H1 (cell line): ENCODE measurements at regions not wholly inside any gene's neighbourhood (a gene's known extent, or its start where the extent isn't known, plus 50 kb on each side); places are given as distances from the start of the nearest gene placed in this dataset.

ENCODE experiments used
- CTCF ChIA-PET: fragments of 300-600 bp; sonication (Branson Sonifier 250); formaldehyde crosslinking; loops from one replicate; lab custom pipeline; 2021; ENCODE audit not compliant: partially characterized antibody; lab: Charles Lee
- POLR2A ChIA-PET: fragments of 300-600 bp; sonication (Branson Sonifier 250); formaldehyde crosslinking; loops from one replicate; lab custom pipeline; 2021; ENCODE audit warnings: inconsistent platforms; ENCODE audit not compliant: partially characterized antibody; lab: Charles Lee
- DNase-seq, 2 experiments: peaks; one replicate each; pipeline versions ENCODE4 v3.0.0 to v3.0.0-alpha.2; 2010 to 2022; ENCODE audit warnings: low spot score in 2 of 2, low read depth in 1 of 2, mixed read lengths in 1 of 2
- FAIRE-seq: peaks from 2 replicates; lab custom pipeline; 2011; peaks lifted over from hg19 to GRCh38; lab: Jason Lieb, UNC
- H2AFZ ChIP-seq: 2 replicates; pipeline ENCODE4 v1.8.1; 2012; ENCODE audit warnings: low read length, inconsistent platforms
- H2AK5ac ChIP-seq: 2 replicates; pipeline ENCODE4 v1.6.1; 2013; ENCODE audit warnings: low read depth, low read length
- H2BK120ac ChIP-seq: replicated peaks from 2 replicates; pipeline ENCODE3; 2013; ENCODE audit warnings: low read depth, low read length, inconsistent platforms
- H2BK12ac ChIP-seq: 2 replicates; pipeline ENCODE4 v1.6.1; 2013; ENCODE audit warnings: low read depth, low read length
- H2BK15ac ChIP-seq: 2 replicates; pipeline ENCODE4 v1.6.1; 2013; ENCODE audit warnings: low read length
- H2BK20ac ChIP-seq: 2 replicates; pipeline ENCODE4 v1.6.1; 2013; ENCODE audit warnings: low read length
- H2BK5ac ChIP-seq: 2 replicates; pipeline ENCODE4 v1.6.1; 2013; ENCODE audit warnings: low read depth, low read length
- H3K14ac ChIP-seq: 2 replicates; pipeline ENCODE4 v1.6.1; 2013; ENCODE audit warnings: inconsistent platforms; ENCODE audit not compliant: insufficient read length
- H3K18ac ChIP-seq: 2 replicates; pipeline ENCODE4 v1.6.1; 2013; ENCODE audit warnings: low read length; ENCODE audit errors: extremely low read depth
- H3K23ac ChIP-seq: 2 replicates; pipeline ENCODE4 v1.6.1; 2013; ENCODE audit warnings: inconsistent platforms; ENCODE audit not compliant: insufficient read length
- H3K23me2 ChIP-seq: 2 replicates; pipeline ENCODE4 v1.6.1; 2013; ENCODE audit warnings: low read depth, low read length
- H3K27ac ChIP-seq: 2 replicates; pipeline ENCODE4 v1.6.1; 2011; ENCODE audit warnings: low read depth, low read length, inconsistent platforms
- H3K27me3 ChIP-seq, 4 experiments: replicated peaks in 1 of 4; 1 replicate in 1 of 4; 2 replicates in 3 of 4; pipeline versions ENCODE4 v1.6.1 to v1.8.1; 2011 to 2013; ENCODE audit warnings: low read length in 3 of 4, mild to moderate bottlenecking in 3 of 4, inconsistent platforms in 2 of 4, mixed read lengths in 2 of 4, moderate library complexity in 1 of 4; ENCODE audit not compliant: control insufficient read depth in 3 of 4, insufficient read depth in 3 of 4; ENCODE audit errors: extremely low read depth in 1 of 4
- H3K36me3 ChIP-seq, 4 experiments: 2 replicates each; pipeline versions ENCODE4 v1.6.1 to v1.8.1; 2011 to 2013; ENCODE audit warnings: mild to moderate bottlenecking in 4 of 4, low read length in 3 of 4, moderate library complexity in 2 of 4, control low read depth in 1 of 4, inconsistent platforms in 1 of 4; ENCODE audit not compliant: insufficient read depth in 4 of 4, control insufficient read depth in 2 of 4
- H3K4ac ChIP-seq: replicated peaks from 2 replicates; pipeline ENCODE3; 2013; ENCODE audit warnings: low read length, low read depth, mixed read lengths, inconsistent platforms; ENCODE audit not compliant: insufficient read length
- H3K4me1 ChIP-seq, 4 experiments: replicated peaks in 1 of 4; 1 replicate in 1 of 4; 2 replicates in 3 of 4; pipeline versions ENCODE4 v1.6.1 to v1.8.1; 2011 to 2013; ENCODE audit warnings: low read length in 3 of 4, inconsistent platforms in 2 of 4, mixed read lengths in 1 of 4; ENCODE audit not compliant: insufficient read depth in 4 of 4, control insufficient read depth in 3 of 4
- H3K4me2 ChIP-seq, 2 experiments: 2 replicates each; pipeline versions ENCODE4 v1.6.1 to v1.8.1; 2011 to 2013; ENCODE audit warnings: low read depth in 2 of 2, low read length in 2 of 2, control low read depth in 1 of 2, inconsistent platforms in 1 of 2, mild to moderate bottlenecking in 1 of 2; ENCODE audit not compliant: insufficient read depth in 1 of 2
- H3K4me3 ChIP-seq, 4 experiments: fragments of 200-600, 300-600 bp in 1 of 4; sonication (generic), shearing (Covaris generic), sonication (Bioruptor Twin) in 1 of 4; 2 replicates each; pipeline versions ENCODE4 v1.5.1 to v1.8.1; 2011 to 2016; ENCODE audit warnings: low read length in 4 of 4, low read depth in 3 of 4, control low read depth in 2 of 4, inconsistent platforms in 2 of 4, mild to moderate bottlenecking in 2 of 4, mixed read lengths in 1 of 4, moderate library complexity in 1 of 4; ENCODE audit not compliant: insufficient read depth in 2 of 4; ENCODE audit errors: extremely low read depth in 1 of 4
- H3K56ac ChIP-seq: replicated peaks from 2 replicates; pipeline ENCODE3; 2013; ENCODE audit warnings: low read depth, mild to moderate bottlenecking, mixed read lengths, low read length, inconsistent platforms; ENCODE audit not compliant: insufficient read length
- H3K79me1 ChIP-seq: 2 replicates; pipeline ENCODE4 v1.6.1; 2013; ENCODE audit warnings: low read depth, low read length, control low read depth
- H3K79me2 ChIP-seq, 2 experiments: 2 replicates each; pipeline versions ENCODE4 v1.6.1 to v1.8.1; 2012 to 2013; ENCODE audit warnings: low read length in 2 of 2, mild to moderate bottlenecking in 2 of 2, inconsistent platforms in 1 of 2; ENCODE audit not compliant: insufficient read depth in 2 of 2, control insufficient read depth in 1 of 2
- H3K9ac ChIP-seq, 4 experiments: replicated peaks in 1 of 4; 1 replicate in 1 of 4; 2 replicates in 3 of 4; pipeline versions ENCODE4 v1.6.1 to v1.8.1; 2011 to 2013; ENCODE audit warnings: low read depth in 3 of 4, low read length in 3 of 4, control low read depth in 2 of 4, mild to moderate bottlenecking in 2 of 4, moderate library complexity in 2 of 4, inconsistent platforms in 1 of 4; ENCODE audit errors: extremely low read depth in 1 of 4
- H3K9me3 ChIP-seq, 2 experiments: 2 replicates each; pipeline versions ENCODE4 v1.6.1 to v1.8.1; 2012 to 2013; ENCODE audit warnings: mild to moderate bottlenecking in 2 of 2, moderate library complexity in 2 of 2, control low read depth in 1 of 2, inconsistent platforms in 1 of 2, low read depth in 1 of 2, low read length in 1 of 2, mixed read lengths in 1 of 2; ENCODE audit not compliant: insufficient read depth in 2 of 2
- H4K20me1 ChIP-seq, 2 experiments: replicated peaks in 1 of 2; 2 replicates each; pipeline versions ENCODE3 to v1.8.1; 2011 to 2013; ENCODE audit warnings: inconsistent platforms in 2 of 2, low read length in 2 of 2, mild to moderate bottlenecking in 1 of 2; ENCODE audit not compliant: insufficient read depth in 2 of 2, control insufficient read depth in 1 of 2
- H4K5ac ChIP-seq: 2 replicates; pipeline ENCODE4 v1.6.1; 2013; ENCODE audit warnings: low read length, low read depth, mixed read lengths, inconsistent platforms; ENCODE audit not compliant: insufficient read length
- H4K8ac ChIP-seq: 2 replicates; pipeline ENCODE4 v1.8.0; 2013; ENCODE audit warnings: mild to moderate bottlenecking, moderate library complexity, low read length, inconsistent platforms; ENCODE audit not compliant: insufficient read depth; ENCODE audit errors: extremely low read depth
- H4K91ac ChIP-seq: replicated peaks from 2 replicates; pipeline ENCODE3; 2013; ENCODE audit warnings: low read length, mixed read lengths, inconsistent platforms; ENCODE audit not compliant: insufficient read length
- CTBP2 ChIP-seq: IDR thresholded peaks from 2 replicates; pipeline ENCODE4 v1.7.0; 2011; ENCODE audit warnings: borderline replicate concordance, mild to moderate bottlenecking, moderate library complexity, mixed read lengths, low read length; ENCODE audit not compliant: insufficient read depth, insufficient read length
- NRF1 ChIP-seq: IDR thresholded peaks from 2 replicates; pipeline ENCODE4 v1.6.1; 2011; ENCODE audit warnings: mild to moderate bottlenecking, low read depth, low read length, improper control_type of control experiment
- POLR2A ChIP-seq, 2 experiments: IDR thresholded peaks; 1 replicate in 1 of 2; 2 replicates in 1 of 2; pipeline ENCODE4 v1.6.1; 2011; ENCODE audit warnings: low read depth in 2 of 2, low read length in 2 of 2, mild to moderate bottlenecking in 2 of 2; ENCODE audit errors: control extremely low read depth in 1 of 2
- SUZ12 ChIP-seq: fragments of 200-600 bp; sonication (generic); IDR thresholded peaks from 2 replicates; pipeline ENCODE4 v1.6.1; 2012; ENCODE audit warnings: mild to moderate bottlenecking, inconsistent platforms, low read length, moderate library complexity, mixed read lengths
- USF2 ChIP-seq: IDR thresholded peaks from 2 replicates; pipeline ENCODE4 v1.6.1; 2011; ENCODE audit warnings: low read length, improper control_type of control experiment
- WGBS, 2 experiments: shearing (Covaris generic) in 1 of 2; methylation state at CpG; one replicate each; pipeline versions ENCODE4 v1.1.6 to v1.1.7; 2013 to 2015; ENCODE audit warnings: low lambda C conversion rate in 2 of 2, mixed read lengths in 2 of 2, inconsistent platforms in 1 of 2, low coverage in 1 of 2, missing lambda C conversion rate in 1 of 2; ENCODE audit not compliant: insufficient replicate concordance in 2 of 2, insufficient coverage in 1 of 2, insufficient read length in 1 of 2; ENCODE audit errors: extremely low coverage in 1 of 2, missing lambda C conversion rate in 1 of 2; 5-methylcytosine and 5-hydroxymethylcytosine counted together

- TF ChIP-seq CTBP2 = no peak
- no peak for TF ChIP-seq SUZ12
- TF ChIP-seq POLR2A (IDR thresholded peaks at IDR 0.05; ENCODE audit: control extremely low read depth in 1 of 2, low read depth in 2 of 2, low read length in 2 of 2) = no peak
- no peak for TF ChIP-seq USF2
- no peak for TF ChIP-seq NRF1
- Histone ChIP-seq H4K91ac (no peak overlapping the region), H3K79me2 (no peaks in the 10 kb centered on the region), H2AK5ac (no peak overlapping the region), H3K18ac (no peak overlapping the region), H2BK20ac (no peak overlapping the region), H3K4me1 (no peaks in the 10 kb centered on the region), H2BK120ac (no peak overlapping the region), H3K27ac (no peak overlapping the region), H4K20me1 (no peaks in the 10 kb centered on the region), H3K14ac (no peak overlapping the region), H3K27me3 (no peaks in the 10 kb centered on the region), H3K56ac (no peak overlapping the region), H2AFZ (no peak overlapping the region), H2BK15ac (no peak overlapping the region), H3K4ac (no peak overlapping the region), H3K9me3 (no peaks in the 10 kb centered on the region), H4K8ac (peak overlapping the region; percentile 71; the same call in 1 of the 2 replicates), H3K23ac (no peak overlapping the region), H3K79me1 (no peaks in the 10 kb centered on the region), H2BK5ac (no peak overlapping the region), H4K5ac (no peak overlapping the region), H3K9ac (no peak overlapping the region), H2BK12ac (no peak overlapping the region), H3K36me3 (no peaks in the 10 kb centered on the region), H3K4me2 (no peak overlapping the region), H3K23me2 (no peaks in the 10 kb centered on the region), H3K4me3 (no peak overlapping the region)
- no peak for FAIRE-seq
- CTCF ChIA-PET = interaction anchor here (1.5 kb wide), 1 partner anchor 110 kb away, joined by 4 read pairs; no protein-coding TSS in a partner anchor
- whole genome bisulfite sequencing, 2 experiments = 88% methylated on average over 8 of the region's 9 CpGs; no CpG with 5 or more reads in 1 of the 2 experiments
- DNase-seq = no peak
- POLR2A ChIA-PET = no interaction called here
Measured at GRCh38 chr17:16881239-16881924, 90.5 kb downstream of the TNFRSF13B start.
